ENCODE measurements at regions not wholly inside any gene's neighbourhood (a gene's known extent, or its start where the extent isn't known, plus 50 kb on each side); places are given as distances from the start of the nearest gene placed in this dataset.
"Not testable (repeated sequence)": the region's sequence is repeated elsewhere in the genome, so short reads cannot be mapped to it uniquely, and the experiment has no call there.

- TF ChIP-seq, protein P1, sequence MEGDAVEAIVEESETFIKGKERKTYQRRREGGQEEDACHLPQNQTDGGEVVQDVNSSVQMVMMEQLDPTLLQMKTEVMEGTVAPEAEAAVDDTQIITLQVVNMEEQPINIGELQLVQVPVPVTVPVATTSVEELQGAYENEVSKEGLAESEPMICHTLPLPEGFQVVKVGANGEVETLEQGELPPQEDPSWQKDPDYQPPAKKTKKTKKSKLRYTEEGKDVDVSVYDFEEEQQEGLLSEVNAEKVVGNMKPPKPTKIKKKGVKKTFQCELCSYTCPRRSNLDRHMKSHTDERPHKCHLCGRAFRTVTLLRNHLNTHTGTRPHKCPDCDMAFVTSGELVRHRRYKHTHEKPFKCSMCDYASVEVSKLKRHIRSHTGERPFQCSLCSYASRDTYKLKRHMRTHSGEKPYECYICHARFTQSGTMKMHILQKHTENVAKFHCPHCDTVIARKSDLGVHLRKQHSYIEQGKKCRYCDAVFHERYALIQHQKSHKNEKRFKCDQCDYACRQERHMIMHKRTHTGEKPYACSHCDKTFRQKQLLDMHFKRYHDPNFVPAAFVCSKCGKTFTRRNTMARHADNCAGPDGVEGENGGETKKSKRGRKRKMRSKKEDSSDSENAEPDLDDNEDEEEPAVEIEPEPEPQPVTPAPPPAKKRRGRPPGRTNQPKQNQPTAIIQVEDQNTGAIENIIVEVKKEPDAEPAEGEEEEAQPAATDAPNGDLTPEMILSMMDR (conservative IDR thresholded peaks at IDR 0.05; ENCODE audit: low read depth, low read length), result not testable (repeated sequence)
- TF ChIP-seq EZH2 (IDR thresholded peaks at IDR 0.05; ENCODE audit: low read length, unreplicated experiment); EZH2phosphoT487 (IDR thresholded peaks at IDR 0.05; ENCODE audit: borderline replicate concordance, low read length): not testable (repeated sequence)
Measured at GRCh38 chr6:144389474-144389873, 104.3 kb downstream of the UTRN start.

Data from PC-3 (cell line).